ENCODE measurements at regions not wholly inside any gene's neighbourhood (a gene's known extent, or its start where the extent isn't known, plus 50 kb on each side); places are given as distances from the start of the nearest gene placed in this dataset.

DNA sequence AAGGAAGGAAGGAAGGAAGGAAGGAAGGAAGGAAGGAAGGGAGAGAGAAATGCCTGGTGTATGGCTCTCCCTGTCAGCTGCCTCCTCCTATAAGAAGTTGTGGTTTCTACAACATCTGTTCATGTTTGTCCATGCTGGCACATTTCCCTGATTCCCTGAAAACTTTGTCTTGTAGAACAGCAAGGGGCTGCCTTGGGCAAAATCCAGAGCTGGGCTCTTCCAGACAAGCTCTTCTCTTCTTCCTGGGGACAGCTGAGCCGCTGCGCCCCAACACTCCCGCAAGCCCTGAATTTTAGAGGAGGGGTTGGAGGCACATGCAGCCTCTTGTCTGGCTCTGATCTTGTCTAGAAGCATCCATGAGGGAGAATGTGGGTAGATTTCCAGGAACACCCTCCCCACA lies 282.0 kb upstream of the ADARB2 start:
- DNase-seq (no peak), FAIRE-seq (no peak)
- intact Hi-C loops (cut with DNase I): no loop called here

DNA sequence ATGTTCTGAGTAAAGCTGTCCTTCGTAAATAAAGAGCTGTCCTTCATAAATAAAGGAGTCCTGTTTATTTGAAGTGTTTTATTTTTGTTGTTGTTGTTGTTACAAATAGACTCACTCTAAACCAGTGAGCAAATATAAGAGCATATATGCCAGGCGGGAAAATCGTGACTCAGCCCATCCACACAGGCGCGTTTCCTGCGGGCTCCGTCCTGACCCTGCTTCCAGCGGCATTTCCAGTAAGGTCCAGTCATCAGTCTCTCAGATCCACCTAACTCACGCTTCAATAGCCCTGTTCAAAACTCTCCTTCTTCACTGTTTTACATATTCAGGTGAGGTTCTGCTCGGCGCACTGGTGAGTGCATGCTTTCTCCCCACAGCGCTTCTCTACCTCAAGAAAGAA lies 277.2 kb upstream of the ADARB2 start:
- H3K9ac ChIP-seq (ENCODE audit: low read length in 3 of 3): no peak overlapping the region

More for the DNA sequence above, 282.0 kb upstream of the ADARB2 start:
- TF ChIP-seq, protein P1, sequence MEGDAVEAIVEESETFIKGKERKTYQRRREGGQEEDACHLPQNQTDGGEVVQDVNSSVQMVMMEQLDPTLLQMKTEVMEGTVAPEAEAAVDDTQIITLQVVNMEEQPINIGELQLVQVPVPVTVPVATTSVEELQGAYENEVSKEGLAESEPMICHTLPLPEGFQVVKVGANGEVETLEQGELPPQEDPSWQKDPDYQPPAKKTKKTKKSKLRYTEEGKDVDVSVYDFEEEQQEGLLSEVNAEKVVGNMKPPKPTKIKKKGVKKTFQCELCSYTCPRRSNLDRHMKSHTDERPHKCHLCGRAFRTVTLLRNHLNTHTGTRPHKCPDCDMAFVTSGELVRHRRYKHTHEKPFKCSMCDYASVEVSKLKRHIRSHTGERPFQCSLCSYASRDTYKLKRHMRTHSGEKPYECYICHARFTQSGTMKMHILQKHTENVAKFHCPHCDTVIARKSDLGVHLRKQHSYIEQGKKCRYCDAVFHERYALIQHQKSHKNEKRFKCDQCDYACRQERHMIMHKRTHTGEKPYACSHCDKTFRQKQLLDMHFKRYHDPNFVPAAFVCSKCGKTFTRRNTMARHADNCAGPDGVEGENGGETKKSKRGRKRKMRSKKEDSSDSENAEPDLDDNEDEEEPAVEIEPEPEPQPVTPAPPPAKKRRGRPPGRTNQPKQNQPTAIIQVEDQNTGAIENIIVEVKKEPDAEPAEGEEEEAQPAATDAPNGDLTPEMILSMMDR (IDR thresholded peaks at IDR 0.05; ENCODE audit: borderline replicate concordance, extremely low read depth, insufficient read depth): no peak
- Histone ChIP-seq H3K36me3 (ENCODE audit: control insufficient read depth in 2 of 3, insufficient read depth in 3 of 3, low read length in 3 of 3) (no peaks in the 10 kb centered on the region), H3K9ac (ENCODE audit: low read length in 3 of 3) (no peak overlapping the region), H3K4me3 (ENCODE audit: low read length in 3 of 3) (no peak overlapping the region), H3K27me3 (ENCODE audit: control insufficient read depth, insufficient read depth, low read length) (no peaks in the 10 kb centered on the region), H3K9me3 (ENCODE audit: control insufficient read depth in 2 of 3, insufficient read depth in 1 of 3, low read length in 3 of 3) (no peaks in the 10 kb centered on the region), H3K4me1 (ENCODE audit: control insufficient read depth in 2 of 3, insufficient read depth in 2 of 3, low read depth in 1 of 3, low read length in 3 of 3) (no peaks in the 10 kb centered on the region), H3K27ac (ENCODE audit: low read depth in 2 of 2, low read length in 2 of 2) (no peak overlapping the region)

DNA sequence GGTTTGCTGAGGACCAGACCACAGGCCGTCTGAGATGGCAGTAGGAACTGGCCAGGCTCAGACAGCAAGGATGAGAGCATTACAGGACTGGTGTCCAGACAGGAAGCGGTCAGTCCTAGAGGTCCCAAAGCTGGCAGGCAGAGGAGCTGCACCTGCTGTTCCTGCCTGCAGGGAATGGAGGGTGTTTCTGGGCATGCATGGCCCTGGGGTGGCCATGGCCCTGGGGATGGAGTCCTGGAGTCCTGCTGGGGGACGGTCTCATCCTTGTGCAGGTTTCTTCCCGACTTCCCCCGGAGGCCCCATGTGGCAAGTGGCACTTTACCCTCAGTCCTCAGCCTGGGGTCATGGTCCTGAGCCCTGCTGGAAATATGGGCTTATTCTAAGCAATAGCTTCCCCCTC lies 274.9 kb upstream of the ADARB2 start:
- Histone ChIP-seq H3K4me1 (ENCODE audit: control insufficient read depth in 2 of 3, insufficient read depth in 2 of 3, low read depth in 1 of 3, low read length in 3 of 3) (no peaks in the 10 kb centered on the region), H3K27me3 (ENCODE audit: control insufficient read depth, insufficient read depth, low read length) (no peaks in the 10 kb centered on the region), H3K9me3 (ENCODE audit: control insufficient read depth in 2 of 3, insufficient read depth in 1 of 3, low read length in 3 of 3) (peaks cover 0 to 4% (median 0%) of the 10 kb centered on the region in 3 donors), H3K36me3 (ENCODE audit: control insufficient read depth in 2 of 3, insufficient read depth in 3 of 3, low read length in 3 of 3) (no peaks in the 10 kb centered on the region), H3K27ac (ENCODE audit: low read depth in 2 of 2, low read length in 2 of 2) (no peak overlapping the region), H3K4me3 (ENCODE audit: low read length in 3 of 3) (no peak overlapping the region), H3K9ac (ENCODE audit: low read length in 3 of 3) (no peak overlapping the region)
- no peak for FAIRE-seq
- DNase-seq: no peak
- intact Hi-C loops (cut with DNase I): no loop called here
- TF ChIP-seq, protein P1 (IDR thresholded peaks at IDR 0.05; ENCODE audit: borderline replicate concordance, extremely low read depth, insufficient read depth): no peak

More for the DNA sequence above, 277.2 kb upstream of the ADARB2 start:
- no peaks in the 10 kb centered on the region for H3K4me1 ChIP-seq (ENCODE audit: control insufficient read depth in 2 of 3, insufficient read depth in 2 of 3, low read depth in 1 of 3, low read length in 3 of 3)
- no peaks in the 10 kb centered on the region for H3K9me3 ChIP-seq (ENCODE audit: control insufficient read depth in 2 of 3, insufficient read depth in 1 of 3, low read length in 3 of 3)
- intact Hi-C loops (cut with DNase I): no loop called here
- H3K4me3 ChIP-seq (ENCODE audit: low read length in 3 of 3): no peak overlapping the region
- TF ChIP-seq, protein P1 (IDR thresholded peaks at IDR 0.05; ENCODE audit: borderline replicate concordance, extremely low read depth, insufficient read depth): no peak
- FAIRE-seq: no peak
- H3K36me3 ChIP-seq (ENCODE audit: control insufficient read depth in 2 of 3, insufficient read depth in 3 of 3, low read length in 3 of 3): no peaks in the 10 kb centered on the region
- no peak for DNase-seq
- no peak overlapping the region for H3K27ac ChIP-seq (ENCODE audit: low read depth in 2 of 2, low read length in 2 of 2)
- H3K27me3 ChIP-seq (ENCODE audit: control insufficient read depth, insufficient read depth, low read length): no peaks in the 10 kb centered on the region

DNA sequence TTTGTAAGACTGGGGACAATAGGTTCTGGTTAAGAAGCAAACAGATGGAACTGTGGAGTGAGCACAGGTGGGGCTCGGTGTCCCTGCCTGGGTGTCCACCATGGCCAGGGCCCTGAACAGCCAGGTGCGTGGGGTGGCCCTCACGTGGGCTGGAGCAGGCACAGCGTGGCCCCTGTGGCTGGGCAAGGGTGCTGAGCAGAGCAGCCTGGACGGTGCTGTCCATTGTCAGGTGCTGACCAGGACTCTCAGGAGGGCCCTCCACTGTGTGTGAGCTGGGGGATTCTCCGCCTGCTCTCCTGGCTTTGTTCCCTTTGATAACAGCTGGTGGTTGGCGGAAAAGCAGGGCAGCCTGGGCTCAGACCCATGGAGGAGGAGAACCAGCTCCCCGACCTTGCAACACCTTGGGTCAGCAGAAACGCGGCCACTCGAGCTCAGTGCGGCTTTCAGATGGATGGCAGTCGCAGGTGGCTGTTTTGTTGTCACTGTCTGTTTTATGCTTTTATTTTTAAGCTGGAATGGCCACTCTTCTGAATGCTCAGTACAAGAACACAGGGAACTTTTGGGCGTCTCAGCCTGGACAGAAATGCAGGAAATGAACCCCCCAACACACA lies 273.9 kb upstream of the ADARB2 start:
- H3K36me3 ChIP-seq (ENCODE audit: control insufficient read depth in 2 of 3, insufficient read depth in 3 of 3, low read length in 3 of 3): no peaks in the 10 kb centered on the region
- peaks cover 0 to 4% (median 0%) of the 10 kb centered on the region in 3 donors for H3K9me3 ChIP-seq (ENCODE audit: control insufficient read depth in 2 of 3, insufficient read depth in 1 of 3, low read length in 3 of 3)
- no peak overlapping the region for H3K27ac ChIP-seq (ENCODE audit: low read depth in 2 of 2, low read length in 2 of 2)
- DNase-seq (peak in 4 of 5 donors; percentile 44 to 56 (median 50)), FAIRE-seq (no peak)
- intact Hi-C loops (cut with DNase I): no loop called here
- no peaks in the 10 kb centered on the region for H3K4me1 ChIP-seq (ENCODE audit: control insufficient read depth in 2 of 3, insufficient read depth in 2 of 3, low read depth in 1 of 3, low read length in 3 of 3)
- no peak overlapping the region for H3K9ac ChIP-seq (ENCODE audit: low read length in 3 of 3)
- TF ChIP-seq, protein P1 (IDR thresholded peaks at IDR 0.05; ENCODE audit: borderline replicate concordance, extremely low read depth, insufficient read depth): no peak
- no peak overlapping the region for H3K4me3 ChIP-seq (ENCODE audit: low read length in 3 of 3)
- no peaks in the 10 kb centered on the region for H3K27me3 ChIP-seq (ENCODE audit: control insufficient read depth, insufficient read depth, low read length)

All from kidney (tissue), 13 donors.